ENCODE measurements at regions not wholly inside any gene's neighbourhood (a gene's known extent, or its start where the extent isn't known, plus 50 kb on each side); places are given as distances from the start of the nearest gene placed in this dataset.

- FAIRE-seq (no peak), DNase-seq (ENCODE audit: insufficient read length) (no peak)
- TF ChIP-seq POLR2A (IDR thresholded peaks at IDR 0.05; ENCODE audit: low read depth, low read length) (no peak), TAF1 (IDR thresholded peaks at IDR 0.05; ENCODE audit: borderline replicate concordance, low read depth, low read length) (no peak), POLR2AphosphoS5 (IDR thresholded peaks at IDR 0.05; ENCODE audit: low read depth, low read length) (no peak)
These were observed 427.9 kb upstream of the ERCC4 start for GRCh38 chr16:13492046-13492445.

DNA sequence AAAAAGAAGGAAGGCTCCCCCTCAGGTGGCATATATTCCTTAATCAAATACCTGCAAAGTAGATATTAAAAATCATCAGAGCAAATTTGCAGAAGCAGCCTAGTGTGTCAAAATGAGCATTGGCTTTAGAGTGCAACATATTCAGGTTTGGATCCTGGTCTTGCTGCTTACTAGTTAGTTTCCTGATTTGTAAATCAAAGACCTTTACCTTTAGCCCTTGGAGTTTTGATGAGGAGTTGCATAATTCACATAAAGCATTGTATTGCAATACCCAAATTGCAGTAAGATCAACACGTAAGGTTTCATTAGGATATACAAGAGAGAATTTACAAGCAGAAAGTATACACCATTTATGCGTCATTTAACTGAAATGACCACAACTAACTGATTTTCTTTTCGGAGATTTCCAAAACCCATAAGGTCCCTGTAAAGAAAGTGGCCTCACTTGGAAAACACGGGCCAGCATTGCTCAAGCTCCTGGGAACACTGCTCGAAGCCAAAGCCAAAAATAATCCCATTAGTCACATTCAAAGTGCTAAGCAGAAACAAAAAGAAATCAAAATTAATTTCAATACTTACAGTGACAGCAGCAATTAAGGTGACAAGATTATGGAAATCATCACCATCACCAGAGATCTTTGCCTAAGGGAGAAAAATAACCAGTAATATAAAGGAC lies 415.9 kb upstream of the ERCC4 start:
- no peak for TF ChIP-seq POLR2A (IDR thresholded peaks at IDR 0.05; ENCODE audit: low read depth, low read length)
- no peak for TF ChIP-seq TAF1 (IDR thresholded peaks at IDR 0.05; ENCODE audit: borderline replicate concordance, low read depth, low read length)
- TF ChIP-seq POLR2AphosphoS5 (IDR thresholded peaks at IDR 0.05; ENCODE audit: low read depth, low read length), result no peak
- DNase-seq (ENCODE audit: insufficient read length) (no peak), FAIRE-seq (no peak)

DNA sequence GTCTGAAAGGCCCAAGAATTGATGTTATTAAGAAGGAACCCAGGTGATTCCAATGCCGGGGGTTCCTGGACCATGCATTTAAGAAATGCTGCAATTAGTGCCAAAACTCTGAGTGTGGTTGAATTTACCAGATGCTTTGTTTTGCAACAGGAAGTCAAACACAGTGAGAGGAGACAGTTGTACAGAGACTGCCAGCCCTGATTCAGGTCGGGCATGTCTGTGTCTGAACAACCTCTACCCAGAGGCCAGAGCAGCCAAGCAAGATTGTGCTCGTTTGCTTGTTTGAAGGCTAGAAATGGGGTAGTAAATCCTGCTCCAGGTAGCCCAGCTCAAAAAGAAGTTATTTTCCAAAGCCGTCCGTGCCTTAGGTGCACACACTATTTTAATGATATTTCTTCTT lies 412.4 kb upstream of the ERCC4 start:
- no peak for FAIRE-seq
- no peak for TF ChIP-seq POLR2AphosphoS5 (IDR thresholded peaks at IDR 0.05; ENCODE audit: low read depth, low read length)
- TF ChIP-seq POLR2A (IDR thresholded peaks at IDR 0.05; ENCODE audit: low read depth, low read length), result no peak
- TF ChIP-seq TAF1 (IDR thresholded peaks at IDR 0.05; ENCODE audit: borderline replicate concordance, low read depth, low read length), result no peak
- no peak for DNase-seq (ENCODE audit: insufficient read length)

DNA sequence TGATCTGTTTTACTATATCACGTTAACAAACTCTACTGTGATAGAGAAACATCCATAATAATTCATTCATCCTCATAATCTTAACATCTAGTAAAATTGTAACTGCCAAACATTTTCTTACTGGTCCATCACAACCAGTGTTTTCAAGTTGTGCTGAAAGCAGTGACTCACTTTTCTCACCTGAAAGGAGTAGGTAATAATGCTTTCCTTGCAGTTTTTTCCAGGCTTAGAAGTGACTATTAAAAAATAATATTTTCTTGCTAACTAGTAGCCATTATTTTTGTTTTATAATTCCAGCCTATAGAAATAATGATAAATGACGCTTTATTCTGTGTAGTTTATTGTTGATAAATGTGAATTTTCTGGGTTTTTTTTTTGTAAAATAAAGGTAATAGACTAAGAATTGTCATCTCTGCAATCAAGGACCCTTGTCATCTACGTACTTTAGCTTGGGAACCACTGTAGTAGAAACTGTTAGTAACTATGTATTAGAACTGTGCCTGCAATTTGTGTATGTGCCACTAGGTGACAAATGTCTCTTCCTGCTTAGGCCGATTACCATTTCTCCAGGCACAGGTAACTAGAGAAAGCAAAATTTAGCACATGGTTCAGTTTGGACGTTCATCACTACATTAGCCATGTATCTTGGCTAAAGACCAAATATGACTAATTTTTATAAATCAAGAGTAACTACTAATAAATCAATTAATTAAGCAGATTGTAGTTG lies 409.4 kb upstream of the ERCC4 start:
- no peak for TF ChIP-seq POLR2AphosphoS5 (IDR thresholded peaks at IDR 0.05; ENCODE audit: low read depth, low read length)
- no peak for TF ChIP-seq TAF1 (IDR thresholded peaks at IDR 0.05; ENCODE audit: borderline replicate concordance, low read depth, low read length)
- TF ChIP-seq POLR2A (IDR thresholded peaks at IDR 0.05; ENCODE audit: low read depth, low read length), result no peak
- FAIRE-seq (no peak), DNase-seq (ENCODE audit: insufficient read length) (no peak)

DNA sequence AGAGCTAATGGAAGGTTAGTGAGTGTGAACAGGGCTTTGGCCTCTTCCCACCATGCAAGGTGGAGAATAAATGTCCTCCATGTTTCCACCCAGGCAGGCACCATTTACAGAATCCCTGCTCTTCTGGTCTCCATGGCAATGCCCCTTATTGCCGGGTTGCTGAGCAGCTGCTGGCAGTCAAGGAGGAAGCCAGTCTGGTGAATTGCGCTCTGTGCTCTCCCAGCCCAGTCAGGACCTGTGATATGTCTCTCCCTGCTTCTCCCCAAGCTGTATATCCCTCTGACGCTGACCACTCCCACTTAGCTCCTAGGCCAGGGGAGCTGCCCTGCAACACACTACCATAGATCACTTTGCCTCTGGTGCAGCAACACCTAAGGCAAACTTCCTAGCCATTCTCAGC lies 402.1 kb upstream of the ERCC4 start:
- FAIRE-seq, result no peak
- no peak for DNase-seq (ENCODE audit: insufficient read length)
- TF ChIP-seq TAF1 (IDR thresholded peaks at IDR 0.05; ENCODE audit: borderline replicate concordance, low read depth, low read length) (no peak), POLR2A (IDR thresholded peaks at IDR 0.05; ENCODE audit: low read depth, low read length) (no peak), POLR2AphosphoS5 (IDR thresholded peaks at IDR 0.05; ENCODE audit: low read depth, low read length) (no peak)

DNA sequence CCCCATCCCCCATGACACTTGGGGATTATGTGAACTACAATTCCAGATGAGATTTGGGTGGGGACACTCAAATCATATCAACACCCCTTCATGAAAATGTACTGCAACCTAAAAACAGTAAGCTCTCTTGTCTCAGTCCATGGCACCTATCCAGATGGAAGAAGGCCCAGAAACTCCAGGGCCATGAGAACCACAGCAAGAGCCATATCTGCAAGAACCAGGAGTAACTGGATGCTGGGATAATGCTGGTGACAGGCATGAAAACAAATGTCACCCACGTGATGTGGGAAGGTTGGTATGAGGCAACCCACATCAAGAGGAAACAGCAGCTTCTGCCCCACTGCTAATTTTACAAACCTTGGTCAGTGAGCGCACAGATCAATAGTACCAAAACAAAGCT lies 400.1 kb upstream of the ERCC4 start:
- no peak for TF ChIP-seq POLR2A (IDR thresholded peaks at IDR 0.05; ENCODE audit: low read depth, low read length)
- TF ChIP-seq POLR2AphosphoS5 (IDR thresholded peaks at IDR 0.05; ENCODE audit: low read depth, low read length), result no peak
- TF ChIP-seq TAF1 (IDR thresholded peaks at IDR 0.05; ENCODE audit: borderline replicate concordance, low read depth, low read length), result no peak
- DNase-seq (ENCODE audit: insufficient read length) (no peak), FAIRE-seq (no peak)

DNA sequence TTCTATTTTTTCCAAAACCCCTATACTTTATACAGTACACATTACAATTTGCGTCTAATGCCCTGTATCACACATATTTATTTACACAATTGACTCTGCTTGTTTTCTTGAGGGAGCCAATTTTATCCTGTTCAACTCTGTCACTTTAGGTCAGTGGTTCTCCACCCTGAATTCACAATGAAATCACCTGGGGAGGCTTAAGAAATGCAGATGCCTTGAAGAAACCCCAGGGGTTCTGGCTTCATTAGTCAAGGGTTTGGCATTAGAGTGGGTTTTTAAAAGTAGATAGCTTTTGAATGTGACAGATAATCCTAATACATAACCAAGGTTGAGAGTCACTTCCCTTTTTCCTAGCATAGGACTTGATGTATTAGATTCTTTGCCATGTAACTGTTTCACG lies 398.6 kb upstream of the ERCC4 start:
- no peak for DNase-seq (ENCODE audit: insufficient read length)
- FAIRE-seq, result peak; percentile 53
- no peak for TF ChIP-seq POLR2AphosphoS5 (IDR thresholded peaks at IDR 0.05; ENCODE audit: low read depth, low read length)
- no peak for TF ChIP-seq TAF1 (IDR thresholded peaks at IDR 0.05; ENCODE audit: borderline replicate concordance, low read depth, low read length)
- no peak for TF ChIP-seq POLR2A (IDR thresholded peaks at IDR 0.05; ENCODE audit: low read depth, low read length)

- no peak for TF ChIP-seq POLR2A (IDR thresholded peaks at IDR 0.05; ENCODE audit: low read depth, low read length)
- FAIRE-seq, result no peak
These were observed 392.6 kb upstream of the ERCC4 start for GRCh38 chr16:13527332-13527731.

GRCh38 chr16:13528691-13529090 lies 391.3 kb upstream of the ERCC4 start:
- no peak for TF ChIP-seq TAF1 (IDR thresholded peaks at IDR 0.05; ENCODE audit: borderline replicate concordance, low read depth, low read length)
- TF ChIP-seq POLR2AphosphoS5 (IDR thresholded peaks at IDR 0.05; ENCODE audit: low read depth, low read length), result no peak
- TF ChIP-seq POLR2A (IDR thresholded peaks at IDR 0.05; ENCODE audit: low read depth, low read length), result no peak
- DNase-seq (ENCODE audit: insufficient read length) (no peak), FAIRE-seq (no peak)

More at GRCh38 chr16:13527332-13527731, 392.6 kb upstream of the ERCC4 start:
- no peak for DNase-seq (ENCODE audit: insufficient read length)

- TF ChIP-seq POLR2A (IDR thresholded peaks at IDR 0.05; ENCODE audit: low read depth, low read length) (no peak), POLR2AphosphoS5 (IDR thresholded peaks at IDR 0.05; ENCODE audit: low read depth, low read length) (no peak), TAF1 (IDR thresholded peaks at IDR 0.05; ENCODE audit: borderline replicate concordance, low read depth, low read length) (no peak)
- no peak for FAIRE-seq
- no peak for DNase-seq (ENCODE audit: insufficient read length)
These were observed 390.6 kb upstream of the ERCC4 start for GRCh38 chr16:13529193-13529982.

GRCh38 chr16:13540771-13541170 lies 379.2 kb upstream of the ERCC4 start:
- DNase-seq (ENCODE audit: insufficient read length) (no peak), FAIRE-seq (no peak)
- TF ChIP-seq POLR2A (IDR thresholded peaks at IDR 0.05; ENCODE audit: low read depth, low read length) (no peak), TAF1 (IDR thresholded peaks at IDR 0.05; ENCODE audit: borderline replicate concordance, low read depth, low read length) (no peak), POLR2AphosphoS5 (IDR thresholded peaks at IDR 0.05; ENCODE audit: low read depth, low read length) (no peak)
